ENCODE measurements at regions not wholly inside any gene's neighbourhood (a gene's known extent, or its start where the extent isn't known, plus 50 kb on each side); places are given as distances from the start of the nearest gene placed in this dataset.

DNA sequence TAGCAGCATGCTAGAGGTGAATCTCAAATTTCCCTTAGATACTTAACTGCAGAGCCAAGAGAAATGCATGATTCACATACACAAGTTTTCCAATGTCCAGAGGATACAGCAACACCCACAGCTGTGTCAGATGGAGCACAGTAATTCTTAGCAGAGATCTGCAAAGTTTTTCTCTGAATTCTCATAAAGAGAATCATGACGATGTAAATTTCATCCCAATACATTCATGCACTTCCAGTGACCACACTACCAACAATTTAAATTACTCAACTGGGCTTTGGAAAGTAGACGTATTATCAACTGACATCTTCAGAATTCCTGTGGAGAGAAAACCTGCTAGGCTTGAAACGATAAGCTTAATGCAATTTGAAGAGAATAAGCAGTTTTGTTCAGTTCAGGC, 378.8 kb upstream of the TLE4 start:
- H3K27ac ChIP-seq = no peak overlapping the region
- no peaks in the 10 kb centered on the region for H3K4me1 ChIP-seq
- no peaks in the 10 kb centered on the region for H3K27me3 ChIP-seq
- H3K36me3 ChIP-seq = no peaks in the 10 kb centered on the region
- TF ChIP-seq EP300 (IDR thresholded peaks at IDR 0.05) = no peak
- no peak for TF ChIP-seq POLR2A (IDR thresholded peaks at IDR 0.05)
- TF ChIP-seq CTCF (IDR thresholded peaks at IDR 0.05) = no peak
- no peaks in the 10 kb centered on the region for H3K9me3 ChIP-seq
- no peak for DNase-seq (ENCODE audit: low spot score in 2 of 2)
- 74 to 75% methylated on average over 3 of the region's 3 CpGs for WGBS, 2 donors
- no peak overlapping the region for H3K4me3 ChIP-seq

- TF ChIP-seq POLR2A (IDR thresholded peaks at IDR 0.05) (no peak), EP300 (IDR thresholded peaks at IDR 0.05) (no peak), CTCF (IDR thresholded peaks at IDR 0.05) (no peak)
- no peak overlapping the region for H3K4me3 ChIP-seq
- H3K9me3 ChIP-seq = no peaks in the 10 kb centered on the region
- WGBS, 2 donors = 93% methylated on average over 36 of the region's 36 CpGs
- H3K27me3 ChIP-seq = no peaks in the 10 kb centered on the region
- H3K27ac ChIP-seq = no peak overlapping the region
- no peaks in the 10 kb centered on the region for H3K4me1 ChIP-seq
- no peak for DNase-seq (ENCODE audit: low spot score in 2 of 2)
- no peaks in the 10 kb centered on the region for H3K36me3 ChIP-seq
Measured at GRCh38 chr9:79193501-79194223, 378.1 kb upstream of the TLE4 start.

DNA sequence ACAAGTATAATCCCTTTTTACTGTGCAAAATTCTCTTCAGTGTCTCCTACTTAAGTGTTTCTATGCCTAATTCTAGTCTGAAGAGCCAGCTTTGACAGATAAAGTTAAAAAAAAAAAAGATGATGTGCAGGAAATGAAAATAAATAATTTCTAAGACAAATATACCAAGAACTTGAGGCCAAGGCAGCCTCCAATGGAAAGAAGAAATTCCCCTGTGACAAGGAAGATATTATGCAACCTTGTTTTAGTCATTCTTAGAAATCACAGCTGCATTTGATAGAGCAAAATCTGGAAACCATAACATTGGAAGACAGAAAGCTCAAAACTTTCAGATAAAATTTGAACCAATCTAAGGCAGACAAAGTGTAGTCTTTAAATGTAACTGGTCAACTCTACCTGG, 375.9 kb upstream of the TLE4 start:
- H3K4me1 ChIP-seq = no peaks in the 10 kb centered on the region
- H3K4me3 ChIP-seq = no peak overlapping the region
- no peak for DNase-seq (ENCODE audit: low spot score in 2 of 2)
- no peaks in the 10 kb centered on the region for H3K9me3 ChIP-seq
- TF ChIP-seq EP300 (IDR thresholded peaks at IDR 0.05) (no peak), CTCF (IDR thresholded peaks at IDR 0.05) (no peak), POLR2A (IDR thresholded peaks at IDR 0.05) (no peak)
- H3K27me3 ChIP-seq = no peaks in the 10 kb centered on the region
- no peak overlapping the region for H3K27ac ChIP-seq
- no peaks in the 10 kb centered on the region for H3K36me3 ChIP-seq

DNA sequence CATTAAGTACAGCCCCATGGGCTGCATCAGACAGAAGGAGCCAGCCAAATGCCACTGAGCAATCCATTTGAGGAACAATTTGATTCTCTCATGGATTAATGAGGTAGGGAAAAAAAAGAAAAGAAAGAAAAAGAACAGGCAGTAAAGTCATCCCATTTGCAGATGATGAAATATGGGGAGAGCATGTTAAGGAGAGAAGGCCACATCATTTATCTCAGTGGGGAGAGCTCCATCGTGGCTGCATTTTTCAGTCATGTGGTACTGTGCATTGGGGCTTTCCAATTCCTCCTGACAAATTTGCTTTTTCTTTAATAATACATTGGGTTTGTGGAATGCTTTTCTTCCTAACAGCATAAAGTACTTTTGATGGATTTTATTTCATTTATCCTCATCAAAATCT, 375.2 kb upstream of the TLE4 start:
- Histone ChIP-seq H3K4me3 (no peak overlapping the region), H3K27me3 (no peaks in the 10 kb centered on the region), H3K27ac (no peak overlapping the region), H3K9me3 (no peaks in the 10 kb centered on the region), H3K36me3 (no peaks in the 10 kb centered on the region), H3K4me1 (no peaks in the 10 kb centered on the region)
- 43 to 59% methylated on average over 1 of the region's 1 CpG for WGBS, 2 donors
- TF ChIP-seq CTCF (IDR thresholded peaks at IDR 0.05) (no peak), EP300 (IDR thresholded peaks at IDR 0.05) (no peak), POLR2A (IDR thresholded peaks at IDR 0.05) (no peak)
- DNase-seq (ENCODE audit: low spot score in 2 of 2) = no peak

- no peak for DNase-seq (ENCODE audit: low spot score in 2 of 2)
- WGBS, 2 donors = 62 to 97% methylated on average over 1 of the region's 1 CpG
- TF ChIP-seq CTCF (IDR thresholded peaks at IDR 0.05) (no peak), POLR2A (IDR thresholded peaks at IDR 0.05) (no peak), EP300 (IDR thresholded peaks at IDR 0.05) (no peak)
Measured at GRCh38 chr9:79200336-79200735, 371.4 kb upstream of the TLE4 start.

More at GRCh38 chr9:79200336-79200735, 371.4 kb upstream of the TLE4 start:
- Histone ChIP-seq H3K27me3 (no peaks in the 10 kb centered on the region), H3K4me3 (no peak overlapping the region), H3K4me1 (no peaks in the 10 kb centered on the region), H3K27ac (no peak overlapping the region), H3K36me3 (no peaks in the 10 kb centered on the region), H3K9me3 (no peaks in the 10 kb centered on the region)
